ENCODE measurements at regions not wholly inside any gene's neighbourhood (a gene's known extent, or its start where the extent isn't known, plus 50 kb on each side); places are given as distances from the start of the nearest gene placed in this dataset.

DNA sequence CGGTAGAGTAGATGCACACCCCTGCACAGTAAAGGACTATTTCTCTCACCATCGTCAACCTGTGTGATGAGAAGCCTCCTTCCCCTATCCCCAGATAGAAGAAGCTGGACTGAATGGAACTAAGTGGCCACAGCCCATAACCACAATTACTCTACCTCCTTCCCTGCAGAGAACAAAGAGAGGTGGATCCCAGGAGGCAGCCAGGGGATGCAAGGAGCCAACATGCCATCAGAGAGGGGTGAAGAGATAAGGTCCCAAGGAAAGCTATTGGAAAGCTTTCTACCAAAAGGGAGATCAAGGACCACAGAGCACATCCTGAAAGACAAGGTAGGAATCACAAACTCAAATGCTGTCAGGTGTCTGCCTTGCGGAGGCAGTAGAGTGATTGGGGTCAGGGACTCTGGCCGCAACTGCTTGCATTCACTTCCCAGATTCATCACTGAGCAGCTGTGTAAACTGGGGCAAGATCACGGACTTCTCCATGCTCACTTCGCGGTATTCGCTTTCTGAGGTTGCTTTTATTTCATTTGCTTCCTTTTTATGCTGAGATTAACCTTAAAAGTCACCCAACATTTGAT, 81.6 kb upstream of the MYO3A start:
- DNase-seq = no peak
- CTCF ChIA-PET = no interaction called here
- POLR2A ChIA-PET (ENCODE audit: unreplicated experiment) = no interaction called here
- Histone ChIP-seq H3K9me2 (replicated peaks; ENCODE audit: low read length) (no peaks in the 10 kb centered on the region), H4K20me1 (ENCODE audit: low read length) (no peaks in the 10 kb centered on the region), H3F3A (ENCODE audit: low read length, unreplicated experiment) (no peaks in the 10 kb centered on the region), H3K27ac (ENCODE audit: low read length) (no peak overlapping the region), H3K79me2 (ENCODE audit: low read length) (no peaks in the 10 kb centered on the region), H3K9me3 (ENCODE audit: low read length) (no peaks in the 10 kb centered on the region), H3K27me3 (ENCODE audit: low read length) (0 out of 2 replicates have a peak, but pooled peaks cover 5% of the 10 kb centered on the region), H3K4me2 (ENCODE audit: low read length) (no peak overlapping the region), H3K4me1 (ENCODE audit: insufficient read depth, low read length) (no peaks in the 10 kb centered on the region), H2AFZ (ENCODE audit: low read length) (no peak overlapping the region), H3K36me3 (ENCODE audit: low read depth, low read length) (no peaks in the 10 kb centered on the region), H3K4me3 (ENCODE audit: low read length) (no peak overlapping the region), H3K9ac (ENCODE audit: low read length) (no peak overlapping the region)
- no peak for TF ChIP-seq CTCF (conservative IDR thresholded peaks at IDR 0.05; ENCODE audit: low read depth, low read length)
- TF ChIP-seq EZH2 (IDR thresholded peaks at IDR 0.05; ENCODE audit: low read length, unreplicated experiment) = no peak
- TF ChIP-seq EZH2phosphoT487 (IDR thresholded peaks at IDR 0.05; ENCODE audit: borderline replicate concordance, low read length) = no peak
- ATAC-seq = no peak
- no TSS peak for BruUV-seq (replicated peaks)
- intact Hi-C loops (cut with micrococcal nuclease) = no loop called here

DNA sequence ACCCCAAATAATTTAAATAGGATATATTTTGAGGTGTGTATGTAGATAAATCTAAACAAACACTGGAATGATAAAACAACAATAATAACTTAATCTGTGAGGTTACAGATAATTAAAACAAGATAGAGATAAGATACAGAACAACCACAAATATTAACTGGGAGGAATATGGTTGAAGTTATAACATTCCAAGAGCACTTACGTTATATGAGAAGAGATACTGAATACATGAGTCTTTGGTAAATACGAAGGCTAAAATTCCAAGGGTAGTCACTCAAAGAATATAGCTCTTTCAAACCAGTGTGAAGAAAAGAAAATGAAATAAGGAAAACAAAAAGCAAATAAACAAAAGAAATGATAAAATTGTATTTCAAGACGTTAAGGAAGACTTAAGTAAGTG, 76.0 kb upstream of the MYO3A start:
- no peaks in the 10 kb centered on the region for H3K9me3 ChIP-seq (ENCODE audit: low read length)
- intact Hi-C loops (cut with micrococcal nuclease) = no loop called here
- no peaks in the 10 kb centered on the region for H3K36me3 ChIP-seq (ENCODE audit: low read depth, low read length)
- H3K79me2 ChIP-seq (ENCODE audit: low read length) = no peaks in the 10 kb centered on the region
- H2AFZ ChIP-seq (ENCODE audit: low read length) = no peak overlapping the region
- H3K4me1 ChIP-seq (ENCODE audit: insufficient read depth, low read length) = no peaks in the 10 kb centered on the region
- no TSS peak for BruUV-seq (replicated peaks)
- no peak overlapping the region for H3K4me2 ChIP-seq (ENCODE audit: low read length)
- no peaks in the 10 kb centered on the region for H4K20me1 ChIP-seq (ENCODE audit: low read length)
- no peaks in the 10 kb centered on the region for H3K27me3 ChIP-seq (ENCODE audit: low read length)
- TF ChIP-seq CTCF (conservative IDR thresholded peaks at IDR 0.05; ENCODE audit: low read depth, low read length) (no peak), EZH2 (IDR thresholded peaks at IDR 0.05; ENCODE audit: low read length, unreplicated experiment) (no peak), EZH2phosphoT487 (IDR thresholded peaks at IDR 0.05; ENCODE audit: borderline replicate concordance, low read length) (no peak)
- CTCF ChIA-PET = no interaction called here
- no peaks in the 10 kb centered on the region for H3F3A ChIP-seq (ENCODE audit: low read length, unreplicated experiment)
- no peak for ATAC-seq
- no peak for DNase-seq
- no peak overlapping the region for H3K27ac ChIP-seq (ENCODE audit: low read length)
- no peak overlapping the region for H3K4me3 ChIP-seq (ENCODE audit: low read length)
- no peak overlapping the region for H3K9ac ChIP-seq (ENCODE audit: low read length)
- no peaks in the 10 kb centered on the region for H3K9me2 ChIP-seq (replicated peaks; ENCODE audit: low read length)
- POLR2A ChIA-PET (ENCODE audit: unreplicated experiment) = no interaction called here

DNA sequence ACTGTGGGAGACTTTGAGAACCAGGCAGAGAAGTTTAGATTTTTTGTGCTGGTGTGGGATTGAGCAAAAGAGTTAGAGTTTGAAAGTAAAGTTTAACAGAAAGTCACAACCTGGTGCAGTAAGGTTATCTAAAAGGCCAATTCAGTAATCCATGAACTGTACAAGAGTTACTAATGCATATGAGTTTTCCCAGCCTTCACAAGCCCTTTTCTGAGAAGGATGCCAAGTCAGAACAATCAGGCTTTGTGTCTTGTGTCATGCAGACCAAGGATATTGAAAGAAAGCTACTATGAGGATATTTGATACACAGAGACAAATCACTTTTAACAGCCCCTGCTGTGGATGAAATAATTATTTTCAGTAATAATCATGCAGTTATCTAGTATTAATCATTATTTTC, 68.8 kb upstream of the MYO3A start:
- Histone ChIP-seq H3K9me2 (replicated peaks; ENCODE audit: low read length) (no peaks in the 10 kb centered on the region), H3K4me1 (ENCODE audit: insufficient read depth, low read length) (no peaks in the 10 kb centered on the region), H3K79me2 (ENCODE audit: low read length) (no peaks in the 10 kb centered on the region), H3K36me3 (ENCODE audit: low read depth, low read length) (no peaks in the 10 kb centered on the region), H3K9me3 (ENCODE audit: low read length) (no peaks in the 10 kb centered on the region), H4K20me1 (ENCODE audit: low read length) (no peaks in the 10 kb centered on the region), H3K27ac (ENCODE audit: low read length) (no peak overlapping the region), H3F3A (ENCODE audit: low read length, unreplicated experiment) (no peaks in the 10 kb centered on the region), H3K9ac (ENCODE audit: low read length) (no peak overlapping the region), H3K4me3 (ENCODE audit: low read length) (no peak overlapping the region), H3K27me3 (ENCODE audit: low read length) (no peaks in the 10 kb centered on the region), H2AFZ (ENCODE audit: low read length) (no peak overlapping the region), H3K4me2 (ENCODE audit: low read length) (no peak overlapping the region)
- no TSS peak for BruUV-seq (replicated peaks)
- TF ChIP-seq EZH2phosphoT487 (IDR thresholded peaks at IDR 0.05; ENCODE audit: borderline replicate concordance, low read length) (no peak), EZH2 (IDR thresholded peaks at IDR 0.05; ENCODE audit: low read length, unreplicated experiment) (no peak), CTCF (conservative IDR thresholded peaks at IDR 0.05; ENCODE audit: low read depth, low read length) (no peak)
- intact Hi-C loops (cut with micrococcal nuclease) = no loop called here
- no peak for DNase-seq
- POLR2A ChIA-PET (ENCODE audit: unreplicated experiment) = no interaction called here
- no peak for ATAC-seq
- CTCF ChIA-PET = no interaction called here

All from PC-3 (cell line).